Left renal pelvis (tissue), 4 donors: ENCODE measurements at regions not wholly inside any gene's neighbourhood (a gene's known extent, or its start where the extent isn't known, plus 50 kb on each side); places are given as distances from the start of the nearest gene placed in this dataset.
A peak's percentile ranks its signal among the peaks of the same experiment; 100 is the strongest.
"Not testable (repeated sequence)": the region's sequence is repeated elsewhere in the genome, so short reads cannot be mapped to it uniquely, and the experiment has no call there.

Experiments used
- DNase-seq, 4 donors: peaks; one replicate each; pipeline ENCODE4 v3.0.0-alpha.2; 2013; ENCODE audit warnings: low read depth in 4 of 4, low spot score in 3 of 4

GRCh38 chr11:81825346-81825745, 908.3 kb downstream of the FAM181B start:
- no peak for DNase-seq

- no peak for DNase-seq
These were observed 914.2 kb downstream of the FAM181B start for GRCh38 chr11:81819462-81819861.

- no peak for DNase-seq
These were observed 928.8 kb downstream of the FAM181B start for GRCh38 chr11:81804858-81805257.

GRCh38 chr11:81802591-81802990, 931.1 kb downstream of the FAM181B start:
- no peak for DNase-seq

GRCh38 chr11:81792416-81792815, 941.2 kb downstream of the FAM181B start:
- no peak for DNase-seq

GRCh38 chr11:81787584-81788049, 946.0 kb downstream of the FAM181B start:
- peak in 1 of 4 donors; percentile 11 for DNase-seq

- no peak for DNase-seq
These were observed 961.5 kb downstream of the FAM181B start for GRCh38 chr11:81772166-81772565.

GRCh38 chr11:81769906-81770305, 963.8 kb downstream of the FAM181B start:
- DNase-seq = not testable (repeated sequence)

- DNase-seq = no peak
These were observed 976.6 kb downstream of the FAM181B start for GRCh38 chr11:81756864-81757595.

GRCh38 chr11:81749245-81749644, 984.4 kb downstream of the FAM181B start:
- DNase-seq = no peak

- no peak for DNase-seq
These were observed 989.1 kb downstream of the FAM181B start for GRCh38 chr11:81744336-81745116.

- DNase-seq = no peak
These were observed 1008.0 kb downstream of the FAM181B start for GRCh38 chr11:81725701-81726100.

- no peak for DNase-seq
These were observed 1016.0 kb downstream of the FAM181B start for GRCh38 chr11:81717695-81718094.

GRCh38 chr11:81707881-81708280, 1025.8 kb downstream of the FAM181B start:
- DNase-seq = no peak

- DNase-seq = no peak
These were observed 1028.4 kb downstream of the FAM181B start for GRCh38 chr11:81705283-81705682.

- no peak for DNase-seq
These were observed 1033.6 kb downstream of the FAM181B start for GRCh38 chr11:81700076-81700475.

GRCh38 chr11:81687057-81687456, 1046.6 kb downstream of the FAM181B start:
- DNase-seq = no peak

GRCh38 chr11:81674211-81674610, 1059.5 kb downstream of the FAM181B start:
- no peak for DNase-seq

GRCh38 chr11:81673001-81673400, 1060.7 kb downstream of the FAM181B start:
- no peak for DNase-seq

GRCh38 chr11:81669935-81670543, 1063.6 kb downstream of the FAM181B start:
- no peak for DNase-seq

GRCh38 chr11:81658722-81659121, 1074.9 kb downstream of the FAM181B start:
- no peak for DNase-seq
